ENCODE measurements at regions not wholly inside any gene's neighbourhood (a gene's known extent, or its start where the extent isn't known, plus 50 kb on each side); places are given as distances from the start of the nearest gene placed in this dataset.

- H3K27me3 ChIP-seq (ENCODE audit: insufficient read depth, insufficient read length), result no peaks in the 10 kb centered on the region
- no peak overlapping the region for H3K9ac ChIP-seq (ENCODE audit: insufficient read length, low read depth)
- no peak for DNase-seq (ENCODE audit: low read depth, low spot score)
- H3K36me3 ChIP-seq (ENCODE audit: insufficient read depth, insufficient read length, low read length), result no peaks in the 10 kb centered on the region
- no peak overlapping the region for H3K4me3 ChIP-seq (ENCODE audit: insufficient read length, low read depth)
- TF ChIP-seq SUZ12 (IDR thresholded peaks at IDR 0.05; ENCODE audit: extremely low read depth, insufficient read depth, insufficient read length) (no peak), ZNF274 (IDR thresholded peaks at IDR 0.05; ENCODE audit: low read depth, low read length) (no peak), YY1 (IDR thresholded peaks at IDR 0.05; ENCODE audit: insufficient read depth, insufficient read length) (no peak)
- H3K9me3 ChIP-seq (ENCODE audit: insufficient read depth, low read length), result no peaks in the 10 kb centered on the region
- no peaks in the 10 kb centered on the region for H3K4me1 ChIP-seq (ENCODE audit: insufficient read depth, insufficient read length)
These were observed 74.2 kb downstream of the RTL9 start for GRCh38 chrX:110432906-110433215.

DNA sequence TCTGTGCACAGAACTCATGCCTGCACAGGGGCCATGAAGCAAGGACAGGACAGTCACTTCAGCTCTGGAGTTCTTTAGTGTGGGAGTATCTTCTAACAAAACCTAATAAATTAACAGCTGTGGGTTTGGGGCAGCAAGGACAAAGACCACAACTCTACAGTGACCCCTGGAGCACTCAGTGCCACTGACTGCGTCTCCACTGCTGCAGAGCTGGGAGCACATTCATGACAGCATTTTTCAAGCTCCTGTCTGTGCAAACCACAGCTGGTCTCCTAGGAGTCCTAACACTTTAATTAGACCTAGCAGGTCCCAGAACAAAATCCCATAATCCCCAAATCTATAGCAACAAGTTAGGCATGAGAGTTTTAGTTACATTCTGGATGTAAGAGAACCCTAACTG, 76.5 kb downstream of the RTL9 start:
- Histone ChIP-seq H3K4me3 (ENCODE audit: insufficient read length, low read depth) (no peak overlapping the region), H3K4me1 (ENCODE audit: insufficient read depth, insufficient read length) (no peaks in the 10 kb centered on the region), H3K9ac (ENCODE audit: insufficient read length, low read depth) (no peak overlapping the region), H3K9me3 (ENCODE audit: insufficient read depth, low read length) (no peaks in the 10 kb centered on the region), H3K27me3 (ENCODE audit: insufficient read depth, insufficient read length) (no peaks in the 10 kb centered on the region), H3K36me3 (ENCODE audit: insufficient read depth, insufficient read length, low read length) (no peaks in the 10 kb centered on the region)
- TF ChIP-seq YY1 (IDR thresholded peaks at IDR 0.05; ENCODE audit: insufficient read depth, insufficient read length) (no peak), SUZ12 (IDR thresholded peaks at IDR 0.05; ENCODE audit: extremely low read depth, insufficient read depth, insufficient read length) (no peak), ZNF274 (IDR thresholded peaks at IDR 0.05; ENCODE audit: low read depth, low read length) (no peak)
- no peak for DNase-seq (ENCODE audit: low read depth, low spot score)

- no peak overlapping the region for H3K9ac ChIP-seq (ENCODE audit: insufficient read length, low read depth)
- no peaks in the 10 kb centered on the region for H3K4me1 ChIP-seq (ENCODE audit: insufficient read depth, insufficient read length)
- H3K9me3 ChIP-seq (ENCODE audit: insufficient read depth, low read length), result no peaks in the 10 kb centered on the region
- no peaks in the 10 kb centered on the region for H3K36me3 ChIP-seq (ENCODE audit: insufficient read depth, insufficient read length, low read length)
- TF ChIP-seq YY1 (IDR thresholded peaks at IDR 0.05; ENCODE audit: insufficient read depth, insufficient read length), result no peak
- TF ChIP-seq SUZ12 (IDR thresholded peaks at IDR 0.05; ENCODE audit: extremely low read depth, insufficient read depth, insufficient read length), result no peak
- no peak for TF ChIP-seq ZNF274 (IDR thresholded peaks at IDR 0.05; ENCODE audit: low read depth, low read length)
- H3K4me3 ChIP-seq (ENCODE audit: insufficient read length, low read depth), result no peak overlapping the region
- DNase-seq (ENCODE audit: low read depth, low spot score), result no peak
- no peaks in the 10 kb centered on the region for H3K27me3 ChIP-seq (ENCODE audit: insufficient read depth, insufficient read length)
These were observed 77.9 kb downstream of the RTL9 start for GRCh38 chrX:110436523-110436922.

DNA sequence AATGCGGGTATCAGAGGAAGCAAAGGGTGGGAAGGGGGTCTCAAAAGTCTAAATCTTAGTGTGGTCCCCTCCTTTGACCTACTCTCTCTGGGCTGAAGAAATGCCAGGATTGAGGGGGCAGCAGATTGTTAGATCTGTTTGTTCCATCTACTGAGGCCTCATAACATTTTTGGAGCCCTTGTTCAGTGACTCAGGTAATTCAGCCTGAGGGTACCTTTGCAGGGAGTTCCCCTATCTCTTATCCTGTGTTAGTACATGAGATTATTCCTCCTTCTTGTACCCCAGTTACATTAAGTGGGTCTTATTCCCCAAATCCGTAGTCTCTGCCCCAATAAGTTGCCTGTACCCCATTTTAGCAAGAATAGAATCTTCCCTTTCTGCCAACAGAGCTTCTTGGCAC, 79.0 kb downstream of the RTL9 start:
- no peaks in the 10 kb centered on the region for H3K27me3 ChIP-seq (ENCODE audit: insufficient read depth, insufficient read length)
- no peaks in the 10 kb centered on the region for H3K4me1 ChIP-seq (ENCODE audit: insufficient read depth, insufficient read length)
- H3K4me3 ChIP-seq (ENCODE audit: insufficient read length, low read depth), result no peak overlapping the region
- no peak for DNase-seq (ENCODE audit: low read depth, low spot score)
- H3K9ac ChIP-seq (ENCODE audit: insufficient read length, low read depth), result no peak overlapping the region
- no peaks in the 10 kb centered on the region for H3K36me3 ChIP-seq (ENCODE audit: insufficient read depth, insufficient read length, low read length)
- H3K9me3 ChIP-seq (ENCODE audit: insufficient read depth, low read length), result no peaks in the 10 kb centered on the region
- TF ChIP-seq SUZ12 (IDR thresholded peaks at IDR 0.05; ENCODE audit: extremely low read depth, insufficient read depth, insufficient read length), result no peak
- TF ChIP-seq YY1 (IDR thresholded peaks at IDR 0.05; ENCODE audit: insufficient read depth, insufficient read length), result no peak
- TF ChIP-seq ZNF274 (IDR thresholded peaks at IDR 0.05; ENCODE audit: low read depth, low read length), result no peak

GRCh38 chrX:110440016-110440805, 81.6 kb downstream of the RTL9 start:
- Histone ChIP-seq H3K9me3 (ENCODE audit: insufficient read depth, low read length) (no peaks in the 10 kb centered on the region), H3K27me3 (ENCODE audit: insufficient read depth, insufficient read length) (no peaks in the 10 kb centered on the region), H3K36me3 (ENCODE audit: insufficient read depth, insufficient read length, low read length) (no peaks in the 10 kb centered on the region), H3K9ac (ENCODE audit: insufficient read length, low read depth) (no peak overlapping the region), H3K4me1 (ENCODE audit: insufficient read depth, insufficient read length) (no peaks in the 10 kb centered on the region), H3K4me3 (ENCODE audit: insufficient read length, low read depth) (no peak overlapping the region)
- DNase-seq (ENCODE audit: low read depth, low spot score), result no peak
- no peak for TF ChIP-seq SUZ12 (IDR thresholded peaks at IDR 0.05; ENCODE audit: extremely low read depth, insufficient read depth, insufficient read length)
- TF ChIP-seq ZNF274 (IDR thresholded peaks at IDR 0.05; ENCODE audit: low read depth, low read length), result no peak
- no peak for TF ChIP-seq YY1 (IDR thresholded peaks at IDR 0.05; ENCODE audit: insufficient read depth, insufficient read length)

DNA sequence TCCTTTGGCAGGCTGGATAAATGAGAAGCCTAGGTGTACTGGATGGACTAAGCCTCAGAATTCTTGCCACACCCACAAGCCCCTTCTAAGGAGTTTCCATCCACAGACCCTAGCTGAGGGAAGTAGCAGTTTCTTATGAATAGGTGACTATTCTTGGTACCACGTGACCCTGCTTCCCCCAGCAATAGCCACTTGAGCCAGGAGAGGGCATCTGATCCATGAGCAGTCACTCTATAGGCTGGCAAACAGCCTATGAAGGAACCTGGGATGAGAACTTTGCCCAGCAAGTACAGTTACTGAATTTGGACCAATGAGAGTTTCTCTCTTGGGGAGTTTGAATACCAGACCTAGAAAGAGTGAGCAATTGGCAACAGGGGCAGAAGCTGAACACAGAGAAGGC, 84.0 kb downstream of the RTL9 start:
- no peak overlapping the region for H3K9ac ChIP-seq (ENCODE audit: insufficient read length, low read depth)
- DNase-seq (ENCODE audit: low read depth, low spot score), result no peak
- no peaks in the 10 kb centered on the region for H3K4me1 ChIP-seq (ENCODE audit: insufficient read depth, insufficient read length)
- TF ChIP-seq ZNF274 (IDR thresholded peaks at IDR 0.05; ENCODE audit: low read depth, low read length) (no peak), SUZ12 (IDR thresholded peaks at IDR 0.05; ENCODE audit: extremely low read depth, insufficient read depth, insufficient read length) (no peak), YY1 (IDR thresholded peaks at IDR 0.05; ENCODE audit: insufficient read depth, insufficient read length) (no peak)
- no peaks in the 10 kb centered on the region for H3K9me3 ChIP-seq (ENCODE audit: insufficient read depth, low read length)
- H3K4me3 ChIP-seq (ENCODE audit: insufficient read length, low read depth), result no peak overlapping the region
- H3K27me3 ChIP-seq (ENCODE audit: insufficient read depth, insufficient read length), result no peaks in the 10 kb centered on the region
- H3K36me3 ChIP-seq (ENCODE audit: insufficient read depth, insufficient read length, low read length), result no peaks in the 10 kb centered on the region

GRCh38 chrX:110444996-110445395, 86.3 kb downstream of the RTL9 start:
- H3K9me3 ChIP-seq (ENCODE audit: insufficient read depth, low read length), result no peaks in the 10 kb centered on the region
- H3K36me3 ChIP-seq (ENCODE audit: insufficient read depth, insufficient read length, low read length), result no peaks in the 10 kb centered on the region
- H3K4me3 ChIP-seq (ENCODE audit: insufficient read length, low read depth), result no peak overlapping the region
- no peaks in the 10 kb centered on the region for H3K4me1 ChIP-seq (ENCODE audit: insufficient read depth, insufficient read length)
- no peak overlapping the region for H3K9ac ChIP-seq (ENCODE audit: insufficient read length, low read depth)
- H3K27me3 ChIP-seq (ENCODE audit: insufficient read depth, insufficient read length), result no peaks in the 10 kb centered on the region
- no peak for DNase-seq (ENCODE audit: low read depth, low spot score)
- TF ChIP-seq ZNF274 (IDR thresholded peaks at IDR 0.05; ENCODE audit: low read depth, low read length) (no peak), YY1 (IDR thresholded peaks at IDR 0.05; ENCODE audit: insufficient read depth, insufficient read length) (no peak), SUZ12 (IDR thresholded peaks at IDR 0.05; ENCODE audit: extremely low read depth, insufficient read depth, insufficient read length) (no peak)

Data from NT2/D1 (cell line).